ENCODE measurements at regions not wholly inside any gene's neighbourhood (a gene's known extent, or its start where the extent isn't known, plus 50 kb on each side); places are given as distances from the start of the nearest gene placed in this dataset.

DNA sequence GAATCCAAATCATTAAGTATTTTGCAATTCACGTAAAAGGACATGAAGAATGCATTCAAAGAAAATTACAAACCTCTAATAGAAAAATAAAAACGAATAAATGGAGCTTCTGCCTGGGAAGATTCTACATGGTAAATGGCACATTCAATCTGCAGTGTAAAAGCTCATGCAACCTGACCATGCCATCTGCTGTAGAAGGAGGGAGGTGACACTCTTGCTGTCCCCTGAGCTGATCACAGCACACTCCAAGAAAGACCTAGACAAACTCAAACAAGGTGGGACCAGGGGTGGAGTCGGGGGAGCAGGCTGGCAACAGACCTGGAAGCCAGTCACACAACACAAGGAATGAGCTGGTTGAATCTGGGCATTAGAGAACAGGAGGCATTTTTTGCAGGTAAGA is 101.8 kb downstream of the BDH1 start:
- H3K79me1 ChIP-seq (ENCODE audit: insufficient read depth, low read depth, low read length, poor library complexity, severe bottlenecking), result no peaks in the 10 kb centered on the region
- Mint-ChIP-seq H3K27ac (no peak overlapping the region), H3K4me1 (peaks cover 16 to 17% of the 10 kb centered on the region in 2 experiments), H3K36me3 (ENCODE audit: insufficient read depth in 1 of 3, low read depth in 3 of 3) (no peaks in the 10 kb centered on the region), H3K9me3 (no peaks in the 10 kb centered on the region; a peak in 1 of 5 replicates), H3K4me3 (no peak overlapping the region), H3K27me3 (ENCODE audit: low read depth) (peaks cover 39% of the 10 kb centered on the region)
- no peak overlapping the region for H3K4ac ChIP-seq (ENCODE audit: low read depth, low read length)
- no peak overlapping the region for H2BK120ac ChIP-seq (ENCODE audit: low read depth, low read length, poor library complexity, severe bottlenecking)
- no peaks in the 10 kb centered on the region for H3K9me3 ChIP-seq (ENCODE audit: control insufficient read depth, low read depth, low read length)
- no peak overlapping the region for H3K56ac ChIP-seq (ENCODE audit: insufficient read length, low read depth, low read length)
- H2BK20ac ChIP-seq (ENCODE audit: low read depth, low read length, poor library complexity, severe bottlenecking), result no peak overlapping the region
- no peaks in the 10 kb centered on the region for H4K20me1 ChIP-seq (ENCODE audit: control insufficient read depth, insufficient read depth, insufficient read length)
- no peak overlapping the region for H3T11ph ChIP-seq (ENCODE audit: low read length)
- H3K14ac ChIP-seq (ENCODE audit: insufficient read depth, low read length), result no peak overlapping the region
- H3K4me1 ChIP-seq (ENCODE audit: insufficient read depth, low read length), result no peaks in the 10 kb centered on the region
- WGBS (ENCODE audit: extremely low coverage, insufficient read length, low lambda C conversion rate), result no CpG with 5 or more reads among the region's 3 CpGs
- no peaks in the 10 kb centered on the region; the same call in 1 of the 2 replicates for H3K27me3 ChIP-seq (ENCODE audit: insufficient read depth, low read length)
- peaks cover 9% of the 10 kb centered on the region for H3K23me2 ChIP-seq (ENCODE audit: insufficient read length, low read depth, low read length, poor library complexity, severe bottlenecking)
- H3K27ac ChIP-seq (ENCODE audit: insufficient read length, low read depth, low read length), result no peak overlapping the region
- no peak overlapping the region for H3K9ac ChIP-seq (ENCODE audit: extremely low read depth, insufficient read length, low read length)
- TF ChIP-seq, protein P1, sequence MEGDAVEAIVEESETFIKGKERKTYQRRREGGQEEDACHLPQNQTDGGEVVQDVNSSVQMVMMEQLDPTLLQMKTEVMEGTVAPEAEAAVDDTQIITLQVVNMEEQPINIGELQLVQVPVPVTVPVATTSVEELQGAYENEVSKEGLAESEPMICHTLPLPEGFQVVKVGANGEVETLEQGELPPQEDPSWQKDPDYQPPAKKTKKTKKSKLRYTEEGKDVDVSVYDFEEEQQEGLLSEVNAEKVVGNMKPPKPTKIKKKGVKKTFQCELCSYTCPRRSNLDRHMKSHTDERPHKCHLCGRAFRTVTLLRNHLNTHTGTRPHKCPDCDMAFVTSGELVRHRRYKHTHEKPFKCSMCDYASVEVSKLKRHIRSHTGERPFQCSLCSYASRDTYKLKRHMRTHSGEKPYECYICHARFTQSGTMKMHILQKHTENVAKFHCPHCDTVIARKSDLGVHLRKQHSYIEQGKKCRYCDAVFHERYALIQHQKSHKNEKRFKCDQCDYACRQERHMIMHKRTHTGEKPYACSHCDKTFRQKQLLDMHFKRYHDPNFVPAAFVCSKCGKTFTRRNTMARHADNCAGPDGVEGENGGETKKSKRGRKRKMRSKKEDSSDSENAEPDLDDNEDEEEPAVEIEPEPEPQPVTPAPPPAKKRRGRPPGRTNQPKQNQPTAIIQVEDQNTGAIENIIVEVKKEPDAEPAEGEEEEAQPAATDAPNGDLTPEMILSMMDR (conservative IDR thresholded peaks at IDR 0.05), result no peak; the same call in 2 of the 3 replicates
- no peak overlapping the region for H3K4me2 ChIP-seq (ENCODE audit: insufficient read depth, insufficient read length, low read length)
- no peak overlapping the region for H2BK12ac ChIP-seq (ENCODE audit: insufficient read length, low read depth, low read length)
- no peak overlapping the region for H2AFZ ChIP-seq (ENCODE audit: low read length)
- H3K79me2 ChIP-seq (ENCODE audit: insufficient read depth, low read length), result no peaks in the 10 kb centered on the region
- DNase-seq, result no peak
- H3K23ac ChIP-seq (ENCODE audit: insufficient read length, low read depth, low read length), result no peak overlapping the region
- no peak overlapping the region for H2BK15ac ChIP-seq (ENCODE audit: low read depth, low read length)
- no peak overlapping the region for H2AK5ac ChIP-seq (ENCODE audit: insufficient read length, low read length)
- H2BK5ac ChIP-seq (ENCODE audit: insufficient read length, low read length), result no peak overlapping the region
- no peak overlapping the region for H4K8ac ChIP-seq (replicated peaks; ENCODE audit: insufficient read length, low read depth, low read length)
- H3K18ac ChIP-seq (ENCODE audit: insufficient read length, low read depth, low read length), result no peak overlapping the region
- no peak overlapping the region for H4K91ac ChIP-seq (ENCODE audit: insufficient read length, low read depth, low read length)
- H4K5ac ChIP-seq (ENCODE audit: insufficient read length, low read depth, low read length), result no peak overlapping the region

Measured in H9 (cell line).